ENCODE measurements at regions not wholly inside any gene's neighbourhood (a gene's known extent, or its start where the extent isn't known, plus 50 kb on each side); places are given as distances from the start of the nearest gene placed in this dataset.

- TF ChIP-seq EZH2 (IDR thresholded peaks at IDR 0.05; ENCODE audit: low read length, unreplicated experiment) (no peak), CTCF (conservative IDR thresholded peaks at IDR 0.05; ENCODE audit: low read depth, low read length) (no peak), EZH2phosphoT487 (IDR thresholded peaks at IDR 0.05; ENCODE audit: borderline replicate concordance, low read length) (no peak)
These were observed 448.5 kb downstream of the SOX6 start for GRCh38 chr11:15907806-15908205.
